Prostate gland (tissue), 2 donors: ENCODE measurements at regions not wholly inside any gene's neighbourhood (a gene's known extent, or its start where the extent isn't known, plus 50 kb on each side); places are given as distances from the start of the nearest gene placed in this dataset.

Experiments
- DNase-seq: peaks from one replicate; pipeline ENCODE4 v3.0.0-alpha.2; 2019; ENCODE audit warnings: low spot score
- H3K27ac ChIP-seq, 2 donors: fragments of 200-600 bp; sonication (generic); 2 replicates each; pipeline ENCODE4 v1.5.1; 2017 to 2019
- H3K27me3 ChIP-seq: fragments of 200-600 bp; sonication (generic); replicated peaks from 2 replicates; pipeline ENCODE4 v1.5.1; 2019; ENCODE audit not compliant: insufficient read depth
- H3K36me3 ChIP-seq, 2 donors: fragments of 200-600 bp; sonication (generic); 1 replicate in 1 of 2; 2 replicates in 1 of 2; pipeline versions ENCODE4 v1.5.1 to v1.8.1; 2017 to 2019
- H3K4me1 ChIP-seq: fragments of 200-600 bp; sonication (generic); replicated peaks from 2 replicates; pipeline ENCODE4 v1.5.1; 2019
- H3K4me3 ChIP-seq, 2 donors: fragments of 200-600 bp; sonication (generic); 2 replicates each; pipeline ENCODE4 v1.5.1; 2017 to 2019
- H3K9me3 ChIP-seq: fragments of 200-600 bp; sonication (generic); 2 replicates; pipeline ENCODE4 v1.5.1; 2017
- CTCF ChIP-seq, 4 experiments: fragments of 200-600 bp in 2 of 4; fragments of 450-650 bp in 2 of 4; sonication (generic) in 2 of 4; IDR thresholded peaks; 1 replicate in 3 of 4; 2 replicates in 1 of 4; pipeline ENCODE4 v1.5.1; 2016 to 2019; ENCODE audit warnings: antibody characterized with exemption in 4 of 4, mild to moderate bottlenecking in 2 of 4, moderate library complexity in 2 of 4
- POLR2A ChIP-seq: fragments of 450-650 bp; IDR thresholded peaks from one replicate; pipeline ENCODE4 v1.6.1; 2016; ENCODE audit warnings: antibody characterized with exemption, mild to moderate bottlenecking
- POLR2AphosphoS5 ChIP-seq: sonication (generic); formaldehyde crosslinking; IDR thresholded peaks from one replicate; pipeline ENCODE4 v1.6.1; 2017; ENCODE audit warnings: antibody characterized with exemption
- WGBS: methylation state at CpG from one replicate; pipeline ENCODE4 v1.1.5; 2018; 5-methylcytosine and 5-hydroxymethylcytosine counted together
- intact Hi-C: fragments of 100-400 bp; cut with DNase I; formaldehyde crosslinking; loops from one replicate; pipeline ENCODE4 v1.14.2; 2022

DNA sequence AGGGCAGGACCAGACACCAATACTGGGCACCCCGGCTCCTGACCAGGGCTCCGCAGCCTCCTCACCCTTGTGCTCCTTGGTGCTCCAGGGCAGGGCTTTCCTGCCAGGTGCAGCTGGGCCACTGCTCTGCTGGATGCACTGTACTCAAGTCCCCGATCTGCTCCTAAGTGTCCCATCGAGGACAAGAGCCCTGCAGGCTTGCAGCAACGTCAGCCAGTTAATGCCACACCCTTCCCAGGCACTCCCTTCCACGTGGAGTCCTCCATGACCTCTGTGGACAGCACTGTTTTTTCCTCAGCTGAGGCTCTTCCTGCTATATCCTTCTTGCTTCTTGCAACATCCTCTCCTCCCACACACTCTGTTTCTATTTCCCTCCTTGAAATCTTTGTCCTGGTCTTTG, 94.0 kb upstream of the NGF start:
- no peak overlapping the region for H3K4me3 ChIP-seq
- TF ChIP-seq POLR2AphosphoS5 (no peak), POLR2A (no peak), CTCF (IDR thresholded peaks at IDR 0.05) (no peak)
- no peaks in the 10 kb centered on the region for H3K36me3 ChIP-seq
- intact Hi-C loops: no loop called here
- H3K27ac ChIP-seq: no peak overlapping the region
- WGBS: 64% methylated on average over 6 of the region's 6 CpGs
- H3K9me3 ChIP-seq: no peaks in the 10 kb centered on the region
- H3K27me3 ChIP-seq: no peaks in the 10 kb centered on the region
- no peak for DNase-seq
- H3K4me1 ChIP-seq: no peaks in the 10 kb centered on the region

DNA sequence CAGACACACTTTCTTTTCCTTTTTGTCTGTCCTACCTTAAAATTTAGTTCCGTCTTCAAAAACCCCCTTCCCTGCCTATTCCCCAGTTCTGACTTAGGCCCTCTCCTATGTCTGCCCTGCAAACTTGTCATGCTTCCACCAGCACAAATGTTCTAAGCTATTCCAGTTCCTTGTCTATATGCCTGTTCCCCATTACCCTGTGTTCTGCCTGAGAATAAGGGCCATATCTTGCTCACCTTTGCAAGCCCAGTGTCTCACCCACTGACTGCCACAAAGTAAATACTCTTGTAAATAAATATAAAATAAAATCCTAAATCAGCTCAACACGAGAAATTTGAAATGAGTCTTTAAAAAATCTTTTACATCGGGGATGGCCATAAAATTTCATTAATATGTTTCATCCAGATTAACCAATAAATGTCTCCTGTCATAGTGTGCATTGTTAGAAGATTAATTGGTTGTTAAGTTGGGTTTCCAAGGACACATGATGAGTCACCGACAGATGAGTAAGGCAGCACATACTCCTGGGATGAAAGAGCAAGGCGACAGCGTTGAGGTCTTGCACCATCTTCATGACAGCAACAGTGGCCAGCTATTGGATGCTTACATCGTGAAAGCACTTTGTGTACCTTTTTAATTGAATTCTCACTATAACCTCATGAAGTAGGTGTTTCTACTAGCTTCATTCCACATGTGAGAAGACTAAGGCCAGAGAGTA, 92.6 kb upstream of the NGF start:
- Histone ChIP-seq H3K9me3 (no peaks in the 10 kb centered on the region), H3K27me3 (no peaks in the 10 kb centered on the region), H3K27ac (no peak overlapping the region), H3K4me3 (no peak overlapping the region), H3K36me3 (no peaks in the 10 kb centered on the region), H3K4me1 (no peaks in the 10 kb centered on the region)
- intact Hi-C loops: no loop called here
- 52% methylated on average over 7 of the region's 7 CpGs for WGBS
- no peak for DNase-seq
- TF ChIP-seq POLR2A: no peak
- no peak for TF ChIP-seq CTCF (IDR thresholded peaks at IDR 0.05)
- no peak for TF ChIP-seq POLR2AphosphoS5

- Histone ChIP-seq H3K27me3 (no peaks in the 10 kb centered on the region), H3K36me3 (no peaks in the 10 kb centered on the region), H3K4me3 (no peak overlapping the region), H3K27ac (no peak overlapping the region), H3K9me3 (no peaks in the 10 kb centered on the region), H3K4me1 (no peaks in the 10 kb centered on the region)
- DNase-seq: no peak
- TF ChIP-seq POLR2A (no peak), CTCF (IDR thresholded peaks at IDR 0.05) (no peak), POLR2AphosphoS5 (no peak)
- intact Hi-C loops: no loop called here
- 80% methylated on average over 2 of the region's 2 CpGs for WGBS
Observed at GRCh38 chr1:115429884-115430283, 91.8 kb upstream of the NGF start.

DNA sequence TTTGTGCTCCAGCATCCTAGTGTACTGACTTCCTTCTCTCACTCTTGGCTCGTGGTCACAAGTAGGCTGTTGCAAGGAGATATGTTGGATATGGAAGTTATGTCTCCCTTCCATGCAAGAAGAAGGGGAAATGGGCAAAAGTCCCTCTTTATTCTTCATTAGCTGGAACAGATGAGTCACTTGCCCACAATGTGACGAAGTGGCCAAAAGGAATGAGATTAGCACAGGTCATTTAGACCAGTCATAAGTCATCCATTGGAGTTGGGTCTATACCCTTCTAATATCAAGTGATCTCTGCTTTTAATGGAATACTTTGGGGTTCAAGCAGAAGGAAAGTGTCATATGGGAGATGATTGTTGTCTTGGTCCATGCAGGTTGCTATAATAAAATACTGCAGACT, 91.2 kb upstream of the NGF start:
- Histone ChIP-seq H3K36me3 (no peaks in the 10 kb centered on the region), H3K9me3 (no peaks in the 10 kb centered on the region), H3K4me1 (no peaks in the 10 kb centered on the region), H3K4me3 (no peak overlapping the region), H3K27me3 (no peaks in the 10 kb centered on the region), H3K27ac (no peak overlapping the region)
- no peak for DNase-seq
- 94% methylated on average over 2 of the region's 2 CpGs for WGBS
- TF ChIP-seq POLR2A (no peak), CTCF (IDR thresholded peaks at IDR 0.05) (no peak), POLR2AphosphoS5 (no peak)
- intact Hi-C loops: no loop called here

DNA sequence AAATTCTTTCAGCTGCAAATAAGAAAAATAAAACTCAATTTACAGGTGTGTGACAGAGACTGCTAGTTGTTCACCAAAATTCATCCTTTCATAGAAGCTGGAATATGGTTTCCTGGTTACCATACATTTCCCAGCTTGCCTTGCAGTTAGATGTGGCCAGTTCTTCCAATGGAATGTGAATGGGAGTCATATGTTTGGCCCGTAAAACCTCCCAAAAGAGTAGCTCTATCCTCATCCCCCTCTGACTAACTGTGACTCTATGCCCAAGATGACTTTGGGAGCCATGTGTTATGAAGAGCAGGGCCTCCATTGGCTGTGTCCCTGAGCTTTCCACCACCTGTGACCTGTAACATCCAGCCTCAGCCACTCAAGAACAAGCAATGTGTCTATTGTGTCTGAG, 90.6 kb upstream of the NGF start:
- H3K4me1 ChIP-seq: no peaks in the 10 kb centered on the region
- DNase-seq: no peak
- no peaks in the 10 kb centered on the region for H3K9me3 ChIP-seq
- H3K4me3 ChIP-seq: no peak overlapping the region
- 96% methylated on average over 1 of the region's 1 CpG for WGBS
- no peaks in the 10 kb centered on the region for H3K36me3 ChIP-seq
- peaks cover 1% of the 10 kb centered on the region for H3K27me3 ChIP-seq
- TF ChIP-seq CTCF (IDR thresholded peaks at IDR 0.05) (no peak), POLR2A (no peak), POLR2AphosphoS5 (no peak)
- intact Hi-C loops: no loop called here
- no peak overlapping the region for H3K27ac ChIP-seq
